Activated CD4-positive, alpha-beta T cell treated with anti-CD3 and anti-CD28 coated beads, Interleukin-2, amount 10 ng/mL, durations not matched to agents 24 days and 14 days (primary cell): ENCODE measurements at regions not wholly inside any gene's neighbourhood (a gene's known extent, or its start where the extent isn't known, plus 50 kb on each side); places are given as distances from the start of the nearest gene placed in this dataset.

Experiments used
- DNase-seq: peaks from one replicate; pipeline ENCODE4 v3.0.0; 2022
- H3K27ac Mint-ChIP-seq: one replicate; pipeline ENCODE4 v1.8.0; 2022; ENCODE audit warnings: mild to moderate bottlenecking, mixed read lengths
- H3K27me3 Mint-ChIP-seq: one replicate; pipeline ENCODE4 v1.8.0; 2022; ENCODE audit warnings: mixed read lengths
- H3K36me3 Mint-ChIP-seq: one replicate; pipeline ENCODE4 v1.8.0; 2022; ENCODE audit warnings: low read depth, mild to moderate bottlenecking, mixed read lengths
- H3K4me1 Mint-ChIP-seq: one replicate; pipeline ENCODE4 v1.8.0; 2021; ENCODE audit warnings: mixed read lengths
- H3K4me3 Mint-ChIP-seq: one replicate; pipeline ENCODE4 v1.8.0; 2022; ENCODE audit warnings: mild to moderate bottlenecking, moderate library complexity, mixed read lengths
- H3K9me3 Mint-ChIP-seq: one replicate; pipeline ENCODE4 v1.8.0; 2021; ENCODE audit warnings: mixed read lengths
- intact Hi-C: fragments of 100-400 bp; cut with micrococcal nuclease; formaldehyde crosslinking; loops from one replicate; pipeline ENCODE4 v1.15.1; 2023

DNA sequence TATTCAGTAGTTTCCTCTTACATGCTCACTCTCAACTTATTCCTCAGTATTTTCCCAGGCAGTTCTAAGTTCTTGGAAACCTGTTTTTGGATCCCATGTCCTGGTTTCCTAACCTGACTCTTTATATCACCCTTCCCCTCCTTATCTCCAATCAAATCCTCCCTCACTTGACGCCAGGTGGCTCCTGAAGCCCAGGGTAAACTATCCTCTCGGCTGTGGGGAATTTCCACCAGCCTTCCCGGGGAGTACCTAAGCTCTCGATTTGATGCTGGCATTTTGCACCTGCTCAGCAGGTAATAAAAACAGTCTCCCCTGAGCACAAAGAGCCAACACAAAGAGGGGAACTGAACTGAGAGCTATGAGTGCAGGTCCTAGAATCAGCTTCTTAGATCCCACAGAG, 538.0 kb downstream of the SLC4A3 start:
- H3K9me3 Mint-ChIP-seq, result no peaks in the 10 kb centered on the region
- no peaks in the 10 kb centered on the region for H3K4me1 Mint-ChIP-seq
- no peak overlapping the region for H3K4me3 Mint-ChIP-seq

DNA sequence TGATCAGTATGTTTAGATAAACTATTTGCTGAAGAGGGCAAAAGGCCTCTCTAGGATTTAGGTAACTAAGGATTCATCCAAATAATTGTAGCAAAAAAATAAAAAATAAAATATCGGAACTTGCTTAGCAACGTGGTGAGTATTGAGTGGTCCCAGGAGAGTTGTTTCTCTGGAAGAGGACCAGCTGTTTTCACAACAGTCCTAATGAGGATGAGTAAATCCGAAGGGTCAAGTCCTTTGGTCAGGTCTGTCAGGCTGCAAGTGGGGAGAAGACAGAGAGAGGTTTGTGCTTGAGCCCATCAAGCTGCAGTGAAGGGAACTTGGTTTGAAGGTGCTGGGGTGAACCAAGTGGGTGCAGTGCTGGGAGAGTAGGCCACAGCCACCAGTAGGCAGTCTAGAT, 539.2 kb downstream of the SLC4A3 start:
- no peak for DNase-seq
- Mint-ChIP-seq H3K27me3 (no peaks in the 10 kb centered on the region), H3K9me3 (no peaks in the 10 kb centered on the region), H3K4me1 (no peaks in the 10 kb centered on the region), H3K36me3 (no peaks in the 10 kb centered on the region), H3K4me3 (no peak overlapping the region), H3K27ac (no peak overlapping the region)
- intact Hi-C loops, result no loop called here

More for the DNA sequence above, 538.0 kb downstream of the SLC4A3 start:
- Mint-ChIP-seq H3K36me3 (no peaks in the 10 kb centered on the region), H3K27ac (no peak overlapping the region), H3K27me3 (no peaks in the 10 kb centered on the region)
- DNase-seq, result no peak
- intact Hi-C loops, result no loop called here

DNA sequence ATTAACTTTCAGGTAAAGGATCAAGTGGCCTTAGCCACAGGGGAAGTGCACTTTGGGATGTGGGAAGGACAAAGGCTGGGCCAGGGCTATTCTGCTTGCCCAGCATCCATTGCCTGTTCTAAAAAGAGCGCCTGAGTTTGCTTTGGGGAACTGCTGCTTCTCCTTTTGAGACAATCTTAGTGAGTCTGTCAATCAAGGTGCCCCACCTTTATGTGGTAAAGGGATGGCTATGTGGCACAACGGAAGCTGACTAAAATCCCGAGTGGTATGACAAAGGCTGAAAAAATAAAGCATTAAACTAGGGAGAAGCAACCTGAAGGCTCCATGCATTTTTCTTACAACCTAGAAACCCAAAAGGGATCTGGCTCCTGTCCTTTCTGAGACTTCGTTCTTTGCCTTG, 540.5 kb downstream of the SLC4A3 start:
- Mint-ChIP-seq H3K9me3 (no peaks in the 10 kb centered on the region), H3K4me3 (no peak overlapping the region), H3K4me1 (no peaks in the 10 kb centered on the region), H3K27me3 (no peaks in the 10 kb centered on the region), H3K27ac (no peak overlapping the region), H3K36me3 (no peaks in the 10 kb centered on the region)
- intact Hi-C loops, result no loop called here
- no peak for DNase-seq

DNA sequence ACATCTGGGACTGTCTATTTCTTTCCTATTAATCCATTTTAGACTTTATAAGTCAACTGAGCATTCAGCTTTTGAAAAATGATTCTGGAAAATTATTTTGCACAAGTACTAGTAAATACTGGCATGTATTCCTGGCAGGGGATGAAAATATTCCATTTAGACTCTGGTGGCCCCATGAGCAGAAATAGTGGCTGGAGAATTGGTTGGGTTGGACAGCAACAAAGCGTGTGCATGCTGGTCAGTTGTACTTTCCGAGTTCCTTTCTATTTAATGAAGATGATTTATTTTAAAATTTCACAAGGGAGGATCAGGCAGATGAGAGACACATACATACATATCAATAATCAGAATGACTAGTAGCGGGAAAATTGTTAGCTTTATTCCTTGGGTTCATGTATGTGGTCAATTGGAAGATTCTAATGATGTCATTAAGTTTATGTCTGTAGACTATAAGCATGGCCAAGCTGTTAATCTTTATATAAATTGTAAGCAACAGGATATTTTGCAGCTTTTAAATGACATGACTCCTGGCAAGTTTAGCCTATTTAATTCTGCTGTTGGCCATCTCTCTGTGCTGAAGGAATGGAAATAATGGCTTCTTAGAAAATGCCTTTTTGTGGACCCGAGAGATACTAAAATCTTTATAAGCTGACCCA, 541.6 kb downstream of the SLC4A3 start:
- Mint-ChIP-seq H3K36me3 (no peaks in the 10 kb centered on the region), H3K4me1 (no peaks in the 10 kb centered on the region), H3K4me3 (no peak overlapping the region), H3K27ac (no peak overlapping the region), H3K27me3 (no peaks in the 10 kb centered on the region), H3K9me3 (no peaks in the 10 kb centered on the region)
- intact Hi-C loops, result no loop called here
- no peak for DNase-seq

DNA sequence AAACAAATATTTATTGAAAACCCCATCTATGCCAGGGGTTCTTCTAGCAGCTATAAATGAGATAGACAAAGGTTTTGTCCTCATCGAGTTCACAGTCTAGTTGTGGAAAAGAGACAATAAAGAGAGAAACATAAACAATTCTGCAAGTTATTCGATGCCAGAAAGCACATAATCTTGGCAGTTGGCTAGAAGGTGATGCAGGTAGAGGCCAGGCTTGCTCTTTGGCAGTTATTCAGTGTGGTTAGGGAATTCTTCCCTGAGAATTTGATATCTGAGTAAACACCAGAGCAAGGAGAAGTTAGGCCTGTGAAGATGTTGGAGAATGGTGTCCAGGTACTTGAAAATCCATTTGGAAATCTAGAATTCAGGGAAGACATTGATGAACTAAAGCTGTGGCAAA, 547.4 kb downstream of the SLC4A3 start:
- H3K36me3 Mint-ChIP-seq, result no peaks in the 10 kb centered on the region
- DNase-seq, result no peak
- no peaks in the 10 kb centered on the region for H3K4me1 Mint-ChIP-seq
- H3K9me3 Mint-ChIP-seq, result no peaks in the 10 kb centered on the region
- no peak overlapping the region for H3K4me3 Mint-ChIP-seq
- no peaks in the 10 kb centered on the region for H3K27me3 Mint-ChIP-seq
- no peak overlapping the region for H3K27ac Mint-ChIP-seq
- intact Hi-C loops, result no loop called here

DNA sequence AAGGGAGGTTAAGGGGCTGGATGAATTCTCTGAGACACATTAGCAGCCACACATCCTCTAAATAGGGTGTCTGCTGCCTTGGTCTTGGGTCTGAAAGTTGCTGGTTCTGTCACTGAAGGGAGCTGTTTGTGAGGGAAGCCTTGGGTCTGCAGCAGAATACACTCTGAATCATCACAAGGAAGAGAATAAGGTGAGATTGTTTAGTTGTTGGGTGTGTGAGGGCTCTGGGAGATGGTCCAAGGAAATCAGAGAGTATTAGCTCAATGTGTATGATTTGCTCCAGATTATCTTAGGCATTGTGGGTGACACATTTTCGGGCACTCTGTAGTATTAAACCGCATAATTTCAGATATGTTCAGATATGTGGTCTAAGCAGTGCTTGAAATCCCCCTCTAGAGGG, 548.5 kb downstream of the SLC4A3 start:
- intact Hi-C loops, result no loop called here
- no peaks in the 10 kb centered on the region for H3K27me3 Mint-ChIP-seq
- H3K27ac Mint-ChIP-seq, result no peak overlapping the region
- H3K9me3 Mint-ChIP-seq, result no peaks in the 10 kb centered on the region
- H3K36me3 Mint-ChIP-seq, result no peaks in the 10 kb centered on the region
- no peak overlapping the region for H3K4me3 Mint-ChIP-seq
- no peaks in the 10 kb centered on the region for H3K4me1 Mint-ChIP-seq
- DNase-seq, result no peak

DNA sequence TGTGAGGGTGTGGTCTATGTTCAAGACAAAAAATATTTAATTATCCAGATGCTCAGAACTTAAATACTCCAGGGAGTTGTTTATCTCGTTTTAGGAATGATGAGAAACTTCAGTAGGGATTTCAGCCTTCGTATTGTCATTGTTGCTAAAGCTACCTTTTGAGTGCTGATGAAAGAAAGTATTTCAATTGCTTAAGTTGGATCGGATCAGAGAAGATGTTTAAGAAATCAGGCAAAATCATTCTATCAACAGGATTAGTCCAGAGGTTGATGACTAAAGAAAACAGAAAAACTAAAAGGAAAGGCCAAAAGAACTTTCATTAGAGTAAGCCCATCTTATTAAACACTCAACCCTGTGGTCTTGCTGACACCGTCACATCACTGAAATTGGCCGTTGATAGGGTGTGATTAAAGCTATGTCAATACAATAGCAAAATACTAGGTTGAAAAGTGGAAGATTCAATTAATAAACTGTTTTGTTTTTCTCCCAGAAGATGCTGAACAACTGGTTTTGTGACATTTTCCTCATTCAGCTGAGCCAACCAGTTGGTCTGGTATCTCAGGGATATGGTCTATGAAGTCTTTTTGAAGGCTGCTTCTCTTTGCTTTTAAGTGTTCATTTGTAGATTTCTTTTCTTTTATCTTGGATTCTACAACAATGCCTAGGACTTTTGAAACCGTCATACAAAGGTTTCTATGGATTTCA, 551.7 kb downstream of the SLC4A3 start:
- no peaks in the 10 kb centered on the region for H3K36me3 Mint-ChIP-seq
- H3K27ac Mint-ChIP-seq, result no peak overlapping the region
- no peak overlapping the region for H3K4me3 Mint-ChIP-seq
- no peaks in the 10 kb centered on the region for H3K27me3 Mint-ChIP-seq
- no peaks in the 10 kb centered on the region for H3K9me3 Mint-ChIP-seq
- H3K4me1 Mint-ChIP-seq, result no peaks in the 10 kb centered on the region
- DNase-seq, result no peak
- intact Hi-C loops, result no loop called here

DNA sequence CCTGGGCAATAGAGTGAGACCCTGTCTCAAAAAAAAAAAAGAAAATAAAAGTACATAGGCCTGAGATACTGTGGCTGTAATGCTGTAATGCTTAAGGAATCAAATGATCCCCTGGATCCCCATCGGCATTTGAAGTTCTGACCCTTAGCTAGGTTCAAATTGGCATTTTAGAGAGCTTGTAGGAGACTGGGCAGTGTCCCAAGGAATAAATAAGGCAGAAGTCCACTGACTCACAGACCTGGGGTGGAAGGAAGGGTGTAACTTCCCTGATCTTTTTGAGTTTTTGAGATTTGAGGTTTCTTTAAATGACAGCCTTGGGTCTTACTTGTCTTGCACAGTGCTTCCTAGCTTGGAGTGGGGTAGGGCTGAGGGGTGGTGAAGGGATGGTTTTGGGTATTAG, 553.7 kb downstream of the SLC4A3 start:
- H3K9me3 Mint-ChIP-seq, result no peaks in the 10 kb centered on the region
- H3K27ac Mint-ChIP-seq, result no peak overlapping the region
- no peaks in the 10 kb centered on the region for H3K4me1 Mint-ChIP-seq
- intact Hi-C loops, result no loop called here
- H3K4me3 Mint-ChIP-seq, result no peak overlapping the region
- no peaks in the 10 kb centered on the region for H3K36me3 Mint-ChIP-seq
- no peak for DNase-seq
- no peaks in the 10 kb centered on the region for H3K27me3 Mint-ChIP-seq

DNA sequence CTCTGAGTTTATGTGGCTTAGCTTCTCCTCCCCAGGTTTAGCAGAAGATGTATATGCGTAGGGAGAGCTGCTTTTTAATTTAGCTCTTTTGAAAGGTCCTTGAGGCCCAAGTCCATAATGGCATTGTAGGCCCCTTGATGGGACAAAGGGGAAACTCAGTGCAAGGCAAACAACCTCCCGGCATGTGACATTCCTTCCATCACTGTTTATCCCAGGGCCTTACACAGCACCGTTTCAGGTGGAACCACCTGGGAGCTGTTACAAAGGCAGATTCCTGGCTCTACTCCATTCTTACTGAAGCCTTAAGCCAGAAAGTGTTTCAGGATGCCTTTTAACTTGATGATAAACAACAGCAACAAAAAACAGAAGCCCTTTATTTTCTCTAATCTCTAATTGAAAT, 555.4 kb downstream of the SLC4A3 start:
- Mint-ChIP-seq H3K4me1 (no peaks in the 10 kb centered on the region), H3K9me3 (no peaks in the 10 kb centered on the region), H3K27ac (no peak overlapping the region), H3K27me3 (no peaks in the 10 kb centered on the region), H3K36me3 (no peaks in the 10 kb centered on the region), H3K4me3 (no peak overlapping the region)
- intact Hi-C loops, result no loop called here
- DNase-seq, result no peak

DNA sequence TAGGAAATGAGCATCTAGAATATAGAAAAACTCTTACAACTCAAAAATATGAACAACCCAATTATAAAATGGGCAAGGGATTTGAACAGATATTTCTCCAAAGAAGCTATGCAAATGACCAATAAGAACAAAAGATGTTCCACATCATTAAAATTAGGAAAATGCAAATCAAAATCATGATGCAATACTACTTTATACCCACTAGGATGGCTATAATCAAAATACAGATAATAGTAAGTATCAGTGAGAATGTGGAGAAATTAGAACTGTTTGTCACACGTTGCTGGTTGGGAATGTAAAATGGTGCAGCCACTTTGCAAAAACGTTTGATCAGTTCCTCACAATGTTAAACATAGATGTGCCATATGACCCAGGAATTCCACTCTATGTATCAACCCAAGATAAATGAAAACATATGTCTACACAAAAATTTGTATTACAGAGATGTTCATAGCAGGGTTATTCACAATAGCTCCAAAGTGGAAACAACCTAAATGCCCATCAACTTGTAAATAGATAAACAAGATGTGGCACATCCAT, 558.4 kb downstream of the SLC4A3 start:
- H3K36me3 Mint-ChIP-seq, result no peaks in the 10 kb centered on the region
- no peak overlapping the region for H3K4me3 Mint-ChIP-seq
- no peaks in the 10 kb centered on the region for H3K9me3 Mint-ChIP-seq
- H3K27ac Mint-ChIP-seq, result no peak overlapping the region
- intact Hi-C loops, result no loop called here
- no peaks in the 10 kb centered on the region for H3K4me1 Mint-ChIP-seq
- no peak for DNase-seq
- H3K27me3 Mint-ChIP-seq, result no peaks in the 10 kb centered on the region

DNA sequence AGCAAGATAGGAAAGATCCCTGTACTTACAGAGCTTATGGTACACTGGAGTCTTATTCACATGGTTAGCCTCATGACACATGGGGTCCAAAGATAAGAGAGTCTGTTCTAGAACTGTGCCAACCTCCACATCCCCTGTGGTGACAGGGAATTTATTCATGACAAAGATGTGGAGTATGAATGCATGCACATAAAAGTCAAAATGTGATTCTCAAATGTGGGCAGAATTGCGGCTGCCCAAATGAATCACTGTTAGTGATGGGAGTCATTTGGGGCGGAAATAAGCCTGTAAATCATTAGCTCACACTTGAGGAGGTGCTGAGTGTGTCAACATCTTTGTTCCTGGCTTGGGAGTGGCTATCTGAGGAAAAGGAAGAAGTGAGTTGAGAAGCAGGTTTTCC, 560.6 kb downstream of the SLC4A3 start:
- Mint-ChIP-seq H3K27me3 (no peaks in the 10 kb centered on the region), H3K27ac (no peak overlapping the region), H3K4me1 (no peaks in the 10 kb centered on the region), H3K36me3 (no peaks in the 10 kb centered on the region), H3K4me3 (no peak overlapping the region), H3K9me3 (no peaks in the 10 kb centered on the region)
- DNase-seq, result no peak
- intact Hi-C loops, result no loop called here

DNA sequence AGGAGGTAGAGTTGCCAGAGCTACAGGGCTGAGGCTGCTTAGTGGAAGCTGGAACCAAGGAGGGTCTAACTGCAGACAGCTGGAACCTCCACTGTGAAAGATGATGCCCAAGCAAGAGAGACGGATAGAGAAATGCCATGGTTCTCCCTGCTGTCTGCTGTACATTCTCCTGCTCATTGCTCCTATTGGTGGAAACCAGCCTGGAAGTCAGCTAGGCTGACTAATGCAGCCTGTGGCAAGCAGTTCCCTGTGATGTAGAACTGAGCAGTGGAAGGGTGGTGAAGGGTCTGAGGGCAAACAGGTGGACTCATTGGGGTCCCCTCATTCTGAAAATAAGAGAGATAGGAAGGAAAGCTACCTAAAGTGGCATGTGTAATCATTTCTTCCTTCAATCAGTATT, 563.6 kb downstream of the SLC4A3 start:
- Mint-ChIP-seq H3K4me1 (no peaks in the 10 kb centered on the region), H3K9me3 (peaks cover 6% of the 10 kb centered on the region), H3K36me3 (no peaks in the 10 kb centered on the region), H3K4me3 (no peak overlapping the region), H3K27ac (no peak overlapping the region), H3K27me3 (no peaks in the 10 kb centered on the region)
- intact Hi-C loops, result no loop called here
- no peak for DNase-seq

DNA sequence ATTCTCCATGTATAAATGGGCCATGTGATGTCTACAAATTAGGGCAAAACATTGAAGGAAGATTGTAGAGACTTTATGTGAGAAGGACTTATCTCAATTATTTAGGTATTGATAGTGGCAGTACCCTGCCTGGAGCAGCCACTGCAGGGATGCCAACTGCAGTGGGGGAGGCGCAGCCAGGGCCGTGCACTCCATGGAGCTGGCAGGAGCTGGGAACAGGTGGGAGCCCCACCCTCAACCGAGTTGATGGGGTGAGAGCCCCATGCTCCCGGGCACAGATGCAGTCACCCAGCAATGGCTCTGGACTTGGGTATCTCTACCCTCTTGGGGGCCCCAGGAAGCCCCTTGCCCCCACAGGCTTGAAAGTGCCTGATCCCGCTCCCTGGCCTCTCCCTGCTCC, 564.3 kb downstream of the SLC4A3 start:
- Mint-ChIP-seq H3K27me3 (no peaks in the 10 kb centered on the region), H3K9me3 (peaks cover 6% of the 10 kb centered on the region), H3K4me1 (no peaks in the 10 kb centered on the region), H3K27ac (no peak overlapping the region), H3K36me3 (no peaks in the 10 kb centered on the region), H3K4me3 (no peak overlapping the region)
- no peak for DNase-seq
- intact Hi-C loops, result no loop called here

DNA sequence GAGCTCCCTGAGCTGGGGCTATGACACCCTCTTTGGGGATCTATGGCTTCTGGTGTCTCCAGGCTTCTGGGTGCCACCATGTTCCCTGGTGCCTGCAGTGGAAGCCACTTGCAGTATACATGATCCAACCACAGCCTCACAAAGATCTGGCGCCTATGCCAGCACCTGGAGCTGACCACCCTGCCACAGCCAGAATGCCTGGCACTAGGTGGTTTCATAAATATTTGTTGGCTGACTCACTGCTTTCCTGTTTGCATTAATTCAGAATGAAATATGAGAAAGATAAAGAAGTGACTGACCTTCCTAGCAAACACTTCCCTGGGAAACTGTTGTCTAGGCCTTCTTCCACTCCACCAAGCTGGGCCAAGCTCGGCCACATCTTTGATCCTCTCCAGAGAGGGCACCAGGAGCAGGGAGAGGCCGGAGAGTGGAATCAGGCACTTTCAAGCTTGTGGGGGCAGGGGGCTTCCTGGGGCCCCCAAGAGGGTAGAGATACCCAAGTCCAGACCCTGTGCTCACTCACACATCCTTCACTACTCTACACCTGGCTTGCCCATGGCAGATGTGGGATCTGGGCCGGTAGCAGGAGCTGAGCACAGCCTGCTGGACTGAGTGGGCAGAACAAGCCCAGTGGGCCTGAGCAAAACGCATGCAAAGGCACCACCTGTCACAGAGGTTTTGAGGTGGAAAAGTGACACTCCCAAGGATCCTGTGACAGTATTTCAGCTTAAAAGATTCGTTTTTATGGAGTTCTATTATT, 565.7 kb downstream of the SLC4A3 start:
- Mint-ChIP-seq H3K27ac (no peak overlapping the region), H3K4me1 (no peaks in the 10 kb centered on the region), H3K36me3 (no peaks in the 10 kb centered on the region), H3K9me3 (peaks cover 6% of the 10 kb centered on the region), H3K27me3 (no peaks in the 10 kb centered on the region), H3K4me3 (no peak overlapping the region)
- DNase-seq, result no peak
- intact Hi-C loops, result no loop called here
